GM20000 (cell line): ENCODE measurements at regions not wholly inside any gene's neighbourhood (a gene's known extent, or its start where the extent isn't known, plus 50 kb on each side); places are given as distances from the start of the nearest gene placed in this dataset.
"Not testable (repeated sequence)": the region's sequence is repeated elsewhere in the genome, so short reads cannot be mapped to it uniquely, and the experiment has no call there.

Source experiments
- DNase-seq: peaks from one replicate; pipeline ENCODE4 v3.0.0; 2012; ENCODE audit warnings: low spot score
- TF ChIP-seq, protein P1 (sequence below): IDR thresholded peaks from 2 replicates; pipeline ENCODE4 v1.5.1; 2012; ENCODE audit warnings: mild to moderate bottlenecking, control low read depth; ENCODE audit errors: extremely low read depth, missing control alignments

DNA sequence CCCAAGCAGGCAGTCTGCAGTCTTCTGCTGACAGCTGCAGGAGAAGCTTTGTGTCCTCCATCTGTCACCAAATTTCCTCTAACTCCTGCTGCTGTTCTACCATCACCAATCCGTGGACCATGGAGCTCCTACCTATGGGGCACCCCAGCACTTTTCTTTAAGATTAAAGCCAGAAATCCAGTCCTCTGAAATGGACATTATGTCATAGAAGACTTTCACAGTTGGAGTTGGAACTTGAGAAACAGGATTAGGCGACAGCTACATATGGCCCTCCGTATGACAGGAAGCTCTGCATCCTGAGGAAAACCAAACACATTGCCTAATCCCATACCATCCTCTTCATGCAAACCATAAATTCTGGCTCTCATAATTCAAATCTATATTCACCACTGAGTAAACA, 470.6 kb upstream of the GALNTL6 start:
- TF ChIP-seq, protein P1, sequence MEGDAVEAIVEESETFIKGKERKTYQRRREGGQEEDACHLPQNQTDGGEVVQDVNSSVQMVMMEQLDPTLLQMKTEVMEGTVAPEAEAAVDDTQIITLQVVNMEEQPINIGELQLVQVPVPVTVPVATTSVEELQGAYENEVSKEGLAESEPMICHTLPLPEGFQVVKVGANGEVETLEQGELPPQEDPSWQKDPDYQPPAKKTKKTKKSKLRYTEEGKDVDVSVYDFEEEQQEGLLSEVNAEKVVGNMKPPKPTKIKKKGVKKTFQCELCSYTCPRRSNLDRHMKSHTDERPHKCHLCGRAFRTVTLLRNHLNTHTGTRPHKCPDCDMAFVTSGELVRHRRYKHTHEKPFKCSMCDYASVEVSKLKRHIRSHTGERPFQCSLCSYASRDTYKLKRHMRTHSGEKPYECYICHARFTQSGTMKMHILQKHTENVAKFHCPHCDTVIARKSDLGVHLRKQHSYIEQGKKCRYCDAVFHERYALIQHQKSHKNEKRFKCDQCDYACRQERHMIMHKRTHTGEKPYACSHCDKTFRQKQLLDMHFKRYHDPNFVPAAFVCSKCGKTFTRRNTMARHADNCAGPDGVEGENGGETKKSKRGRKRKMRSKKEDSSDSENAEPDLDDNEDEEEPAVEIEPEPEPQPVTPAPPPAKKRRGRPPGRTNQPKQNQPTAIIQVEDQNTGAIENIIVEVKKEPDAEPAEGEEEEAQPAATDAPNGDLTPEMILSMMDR, result no peak
- no peak for DNase-seq

DNA sequence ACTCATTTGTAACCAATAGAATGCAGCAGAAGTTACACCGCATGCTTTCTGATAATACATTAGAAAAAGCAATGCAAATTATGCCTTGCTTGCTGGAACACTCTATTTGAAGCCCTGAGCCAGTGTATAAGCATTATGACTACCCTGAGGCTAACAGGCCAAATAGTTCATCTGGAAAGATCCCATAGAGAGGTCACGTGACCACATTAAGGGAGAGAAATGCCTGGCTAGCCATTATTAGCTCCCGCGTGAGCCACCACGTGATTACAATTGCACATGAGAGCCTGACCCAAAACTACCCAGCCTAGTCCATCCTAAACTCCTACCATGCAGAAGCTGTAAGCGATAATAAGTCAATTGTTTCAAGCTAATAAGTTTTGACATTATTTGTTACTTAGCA, 472.9 kb upstream of the GALNTL6 start:
- DNase-seq, result no peak
- TF ChIP-seq, protein P1, result no peak

DNA sequence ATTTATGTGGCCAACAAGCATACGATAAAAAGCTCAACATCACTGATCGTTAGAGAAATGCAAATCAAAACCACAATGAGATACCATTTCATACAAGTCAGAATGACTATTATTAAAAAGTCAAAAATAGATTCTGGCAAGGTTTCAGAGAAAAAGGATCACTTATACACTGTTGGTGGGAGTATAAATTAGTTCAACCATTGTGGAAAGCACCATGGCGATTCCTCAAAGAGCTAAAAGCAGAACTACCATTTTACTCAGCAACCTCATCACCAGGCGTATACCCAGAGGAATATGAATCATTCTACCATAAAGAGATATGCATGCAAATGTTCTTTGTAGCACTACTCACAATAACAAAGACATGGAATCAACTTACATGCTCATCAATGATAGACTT, 478.7 kb upstream of the GALNTL6 start:
- TF ChIP-seq, protein P1, result no peak
- DNase-seq, result no peak

DNA sequence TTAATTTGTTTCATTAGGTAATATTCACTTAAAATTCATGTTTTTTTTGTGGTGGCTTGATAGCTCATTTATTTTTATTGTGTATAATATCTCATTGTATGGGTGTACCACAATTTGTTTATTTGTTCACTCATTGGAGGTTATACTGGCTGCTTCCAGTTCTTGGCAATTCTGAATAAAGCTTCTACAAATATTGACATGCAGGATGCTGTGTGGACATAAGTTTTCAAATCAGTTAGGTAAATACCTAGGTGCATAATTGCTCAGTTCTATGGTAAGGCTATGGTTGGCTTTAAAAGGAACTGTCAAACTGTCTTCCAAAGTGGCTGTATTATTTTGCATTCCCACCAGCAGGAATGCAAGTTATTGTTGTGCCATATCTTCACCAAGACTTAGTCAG, 504.5 kb upstream of the GALNTL6 start:
- TF ChIP-seq, protein P1, result no peak
- DNase-seq, result no peak

DNA sequence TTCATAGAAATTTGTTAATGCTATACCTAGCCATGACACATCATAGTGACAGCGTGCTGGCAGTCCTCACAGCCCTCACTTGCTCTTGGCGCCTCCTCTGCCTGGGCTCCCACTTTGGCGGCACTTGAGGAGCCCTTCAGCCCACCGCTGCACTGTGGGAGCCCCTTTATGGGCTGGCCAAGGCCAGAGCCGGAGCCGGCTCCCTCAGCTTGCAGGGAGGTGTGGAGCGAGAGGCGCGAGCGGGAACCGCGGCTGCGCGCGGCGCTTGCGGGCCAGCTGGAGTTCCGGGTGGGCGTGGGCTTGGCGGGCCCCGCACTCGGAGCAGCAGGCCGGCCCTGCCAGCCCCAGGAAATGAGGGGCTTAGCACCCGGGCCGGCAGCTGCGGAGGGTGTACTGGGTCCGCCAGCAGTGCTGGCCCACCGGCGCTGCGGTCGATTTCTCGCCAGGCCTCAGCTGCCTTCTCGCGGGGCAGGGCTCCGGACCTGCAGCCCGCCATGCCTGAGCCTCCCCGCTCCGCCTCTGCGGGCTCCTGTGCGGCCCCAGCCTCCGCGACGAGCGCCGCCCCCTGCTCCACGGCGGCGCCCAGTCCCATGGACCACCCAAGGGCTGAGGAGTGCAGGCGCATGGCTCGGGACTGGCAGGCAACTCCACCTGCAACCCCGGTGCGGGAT, 515.0 kb upstream of the GALNTL6 start:
- not testable (repeated sequence) for DNase-seq

DNA sequence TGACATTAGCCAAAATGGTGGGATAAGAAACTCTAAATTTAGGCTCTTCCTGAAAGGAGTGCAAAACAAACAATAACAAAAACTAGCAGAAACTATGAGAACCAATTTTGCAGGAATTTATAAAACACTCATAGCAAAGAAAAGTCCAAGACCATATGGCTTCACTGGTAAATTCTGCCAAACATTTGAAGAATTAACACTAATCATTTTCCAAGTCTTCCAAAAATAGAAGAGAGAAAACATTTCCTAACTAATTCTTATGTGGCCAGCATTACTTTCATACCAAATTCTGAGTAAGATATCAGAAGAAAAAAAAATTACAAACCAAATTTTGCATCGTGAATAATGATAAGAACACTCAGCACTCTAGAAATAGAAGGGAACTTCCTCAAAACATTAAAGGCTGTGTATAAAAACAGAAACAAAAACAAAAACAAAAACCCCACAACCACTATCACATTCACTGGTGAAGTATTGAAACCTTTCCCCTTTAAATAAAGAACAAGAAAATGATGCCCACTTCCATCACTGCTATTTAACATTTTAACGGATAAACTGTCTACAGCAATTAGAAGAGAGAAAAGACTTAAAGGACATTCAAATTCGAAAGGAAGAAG, 524.3 kb upstream of the GALNTL6 start:
- TF ChIP-seq, protein P1, result no peak
- DNase-seq, result no peak

DNA sequence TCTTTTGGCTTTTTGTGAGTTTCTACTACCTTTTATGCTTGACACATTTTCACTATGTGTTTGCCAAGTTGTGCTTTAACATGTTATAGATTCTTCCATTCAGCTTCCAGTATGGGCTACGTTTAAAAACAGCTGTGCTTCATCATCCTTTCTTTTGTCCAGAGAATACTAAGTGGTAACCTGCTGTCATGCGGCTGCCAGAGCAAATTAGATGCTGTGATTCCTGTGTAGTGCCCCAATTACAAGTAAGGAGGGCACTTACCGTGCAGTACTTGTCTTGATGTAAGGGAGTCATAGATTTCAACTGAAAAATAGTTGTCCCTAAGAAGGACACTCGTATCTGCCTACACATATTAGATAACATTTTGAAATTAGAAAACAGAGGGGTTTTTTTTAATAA, 531.8 kb upstream of the GALNTL6 start:
- TF ChIP-seq, protein P1, result no peak
- DNase-seq, result no peak

DNA sequence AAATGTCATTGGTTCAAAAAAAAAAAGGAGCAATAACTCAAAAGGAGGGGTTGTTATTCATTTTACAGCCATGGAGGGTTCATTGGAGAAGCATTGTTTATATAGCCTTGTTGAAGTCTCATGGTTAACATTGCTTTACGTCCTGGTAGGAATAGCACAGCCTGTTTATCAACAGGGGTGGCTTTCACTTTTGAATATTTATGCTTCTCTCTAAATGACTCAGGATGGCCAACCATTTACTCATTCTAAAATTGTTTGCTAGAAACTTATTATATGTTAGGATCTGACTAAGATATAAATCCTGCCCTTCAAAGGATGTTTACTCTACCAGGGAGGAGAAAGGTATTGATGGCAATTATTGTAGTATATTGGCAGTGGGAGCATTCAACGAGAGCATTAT, 534.1 kb upstream of the GALNTL6 start:
- DNase-seq, result no peak
- TF ChIP-seq, protein P1, result no peak
